AG09319 (cell line): ENCODE measurements at regions not wholly inside any gene's neighbourhood (a gene's known extent, or its start where the extent isn't known, plus 50 kb on each side); places are given as distances from the start of the nearest gene placed in this dataset.

ENCODE experiments used
- DNase-seq: peaks from one replicate; pipeline ENCODE4 v3.0.0-alpha.2; 2010; ENCODE audit warnings: low read depth; ENCODE audit errors: extremely low read depth
- CTCF ChIP-seq: IDR thresholded peaks from 2 replicates; pipeline ENCODE4 v1.5.1; 2011; ENCODE audit warnings: low read depth, mild to moderate bottlenecking, inconsistent platforms, low read length, moderate library complexity

- TF ChIP-seq CTCF, result no peak
- no peak for DNase-seq
Observed at GRCh38 chr7:95693551-95694333, 78.6 kb upstream of the DYNC1I1 start.

GRCh38 chr7:95691464-95691863 is 80.9 kb upstream of the DYNC1I1 start:
- no peak for TF ChIP-seq CTCF
- DNase-seq, result no peak

- DNase-seq, result no peak
- TF ChIP-seq CTCF, result peak; percentile 42
Observed at GRCh38 chr7:95690367-95690947, 81.9 kb upstream of the DYNC1I1 start.

GRCh38 chr7:95688931-95689495 is 83.3 kb upstream of the DYNC1I1 start:
- no peak for DNase-seq
- no peak for TF ChIP-seq CTCF

- TF ChIP-seq CTCF, result peak; percentile 26
- DNase-seq, result no peak
Observed at GRCh38 chr7:95687759-95688343, 84.5 kb upstream of the DYNC1I1 start.

GRCh38 chr7:95686109-95686508 is 86.2 kb upstream of the DYNC1I1 start:
- peak; percentile 19 for DNase-seq
- peak; percentile 40 for TF ChIP-seq CTCF

GRCh38 chr7:95684505-95684904 is 87.8 kb upstream of the DYNC1I1 start:
- no peak for DNase-seq
- TF ChIP-seq CTCF, result no peak
